HL-60 (cell line): ENCODE measurements at regions not wholly inside any gene's neighbourhood (a gene's known extent, or its start where the extent isn't known, plus 50 kb on each side); places are given as distances from the start of the nearest gene placed in this dataset.

ENCODE experiments used
- DNase-seq, 2 experiments: peaks; one replicate each; pipeline ENCODE4 v3.0.0-alpha.2; 2010 to 2020; ENCODE audit warnings: low read depth in 1 of 2, low spot score in 1 of 2
- H3K27ac ChIP-seq: fragments of 250-450 bp; sonication (Bioruptor Pico); replicated peaks from 2 replicates; pipeline ENCODE4 v1.5.1; 2020; ENCODE audit warnings: mild to moderate bottlenecking, moderate library complexity
- H3K27me3 ChIP-seq: fragments of 250-450 bp; sonication (Bioruptor Pico); 2 replicates; pipeline ENCODE4 v1.5.1; 2021; ENCODE audit warnings: mild to moderate bottlenecking, moderate library complexity; ENCODE audit not compliant: insufficient read depth, poor library complexity, severe bottlenecking
- H3K4me3 ChIP-seq: replicated peaks from 2 replicates; pipeline ENCODE4 v1.5.1; 2011; ENCODE audit warnings: mild to moderate bottlenecking, control low read depth, low read length; ENCODE audit not compliant: insufficient read depth
- CTCF ChIP-seq: IDR thresholded peaks from one replicate; pipeline ENCODE4 v1.5.1; 2011; ENCODE audit warnings: low read length, control low read depth, inconsistent platforms; ENCODE audit not compliant: insufficient read depth
- GABPA ChIP-seq: IDR thresholded peaks from 2 replicates; pipeline ENCODE4 v1.6.1; 2012; ENCODE audit warnings: low read depth
- POLR2AphosphoS5 ChIP-seq: IDR thresholded peaks from 2 replicates; pipeline ENCODE4 v1.6.1; 2012; ENCODE audit warnings: low read depth
- REST ChIP-seq: IDR thresholded peaks from 2 replicates; pipeline ENCODE4 v1.6.1; 2012; ENCODE audit warnings: low read depth; ENCODE audit not compliant: insufficient replicate concordance
- SPI1 ChIP-seq: IDR thresholded peaks from 2 replicates; pipeline ENCODE4 v1.6.1; 2012; ENCODE audit warnings: low read depth, mild to moderate bottlenecking, borderline replicate concordance

GRCh38 chr6:6968357-6968730 is 139.4 kb upstream of the RREB1 start:
- TF ChIP-seq SPI1 (no peak), CTCF (no peak), GABPA (no peak), POLR2AphosphoS5 (no peak), REST (no peak)

GRCh38 chr6:6968731-6969552 is 138.8 kb upstream of the RREB1 start:
- Histone ChIP-seq H3K27me3 (no peaks in the 10 kb centered on the region), H3K27ac (no peak overlapping the region), H3K4me3 (no peak overlapping the region)
- DNase-seq: no peak
- TF ChIP-seq CTCF (no peak), GABPA (no peak), POLR2AphosphoS5 (no peak), SPI1 (no peak), REST (no peak)

More at GRCh38 chr6:6968357-6968730, 139.4 kb upstream of the RREB1 start:
- no peak for DNase-seq
- Histone ChIP-seq H3K4me3 (no peak overlapping the region), H3K27me3 (no peaks in the 10 kb centered on the region), H3K27ac (no peak overlapping the region)

GRCh38 chr6:6969761-6970223 is 138.0 kb upstream of the RREB1 start:
- DNase-seq: no peak
- Histone ChIP-seq H3K27me3 (no peaks in the 10 kb centered on the region), H3K27ac (no peak overlapping the region), H3K4me3 (no peak overlapping the region)
- TF ChIP-seq SPI1: no peak
- no peak for TF ChIP-seq REST
- no peak for TF ChIP-seq CTCF
- TF ChIP-seq POLR2AphosphoS5: no peak
- no peak for TF ChIP-seq GABPA
